ENCODE measurements at regions not wholly inside any gene's neighbourhood (a gene's known extent, or its start where the extent isn't known, plus 50 kb on each side); places are given as distances from the start of the nearest gene placed in this dataset.

GRCh38 chr12:97386133-97386581, 76.4 kb upstream of the RMST start:
- Histone ChIP-seq H3K27me3 (ENCODE audit: control insufficient read depth in 2 of 2, insufficient read depth in 1 of 2, low read length in 1 of 2) (no peaks in the 10 kb centered on the region), H3K4me3 (ENCODE audit: low read length in 2 of 2) (no peak overlapping the region), H3K36me3 (ENCODE audit: control insufficient read depth in 2 of 2, insufficient read depth in 2 of 2, low read length in 1 of 2) (no peaks in the 10 kb centered on the region), H3K4me1 (ENCODE audit: control insufficient read depth in 2 of 2, insufficient read depth in 2 of 2, low read length in 2 of 2) (no peaks in the 10 kb centered on the region), H3K27ac (ENCODE audit: low read depth in 1 of 2, low read length in 1 of 2) (no peak overlapping the region), H3K9me3 (ENCODE audit: control insufficient read depth in 2 of 2, insufficient read depth in 1 of 2, low read length in 1 of 2) (no peaks in the 10 kb centered on the region)
- 95% methylated on average over 5 of the region's 5 CpGs for WGBS
- no peak for DNase-seq (ENCODE audit: low read depth in 6 of 9, low spot score in 9 of 9)

GRCh38 chr12:97387844-97388243, 74.8 kb upstream of the RMST start:
- Histone ChIP-seq H3K4me1 (ENCODE audit: control insufficient read depth in 2 of 2, insufficient read depth in 2 of 2, low read length in 2 of 2) (no peaks in the 10 kb centered on the region), H3K27me3 (ENCODE audit: control insufficient read depth in 2 of 2, insufficient read depth in 1 of 2, low read length in 1 of 2) (no peaks in the 10 kb centered on the region), H3K36me3 (ENCODE audit: control insufficient read depth in 2 of 2, insufficient read depth in 2 of 2, low read length in 1 of 2) (no peaks in the 10 kb centered on the region), H3K27ac (ENCODE audit: low read depth in 1 of 2, low read length in 1 of 2) (no peak overlapping the region), H3K4me3 (ENCODE audit: low read length in 2 of 2) (no peak overlapping the region), H3K9me3 (ENCODE audit: control insufficient read depth in 2 of 2, insufficient read depth in 1 of 2, low read length in 1 of 2) (no peaks in the 10 kb centered on the region)
- 87% methylated on average over 2 of the region's 2 CpGs for WGBS
- DNase-seq (ENCODE audit: low read depth in 6 of 9, low spot score in 9 of 9) = no peak

DNA sequence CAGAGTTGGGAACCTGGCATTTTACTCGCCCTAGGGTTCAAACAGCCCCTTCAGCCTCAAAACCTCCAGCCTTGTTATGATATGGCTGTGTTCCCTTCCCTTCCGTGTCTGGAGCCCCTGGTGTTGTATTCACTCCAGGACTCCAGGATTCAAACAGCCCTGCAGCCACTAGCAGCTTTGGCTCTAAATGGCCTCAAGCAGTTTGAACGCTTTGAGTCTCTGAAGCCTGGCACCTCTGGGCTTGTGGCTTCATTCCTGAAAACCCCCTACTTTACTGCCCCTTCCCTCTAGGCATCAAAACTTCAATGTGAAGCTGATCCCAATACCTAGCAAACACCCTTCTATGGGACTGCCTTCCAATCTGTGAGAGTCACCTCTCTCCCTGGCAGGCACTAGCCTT, 67.9 kb upstream of the RMST start:
- no peak for DNase-seq (ENCODE audit: low read depth in 6 of 9, low spot score in 9 of 9)
- no peak overlapping the region for H3K4me3 ChIP-seq (ENCODE audit: low read length in 2 of 2)
- no peaks in the 10 kb centered on the region for H3K9me3 ChIP-seq (ENCODE audit: control insufficient read depth in 2 of 2, insufficient read depth in 1 of 2, low read length in 1 of 2)
- H3K36me3 ChIP-seq (ENCODE audit: control insufficient read depth in 2 of 2, insufficient read depth in 2 of 2, low read length in 1 of 2) = no peaks in the 10 kb centered on the region
- no peaks in the 10 kb centered on the region for H3K4me1 ChIP-seq (ENCODE audit: control insufficient read depth in 2 of 2, insufficient read depth in 2 of 2, low read length in 2 of 2)
- H3K27ac ChIP-seq (ENCODE audit: low read depth in 1 of 2, low read length in 1 of 2) = no peak overlapping the region
- WGBS = 79% methylated on average over 3 of the region's 3 CpGs
- H3K27me3 ChIP-seq (ENCODE audit: control insufficient read depth in 2 of 2, insufficient read depth in 1 of 2, low read length in 1 of 2) = no peaks in the 10 kb centered on the region

DNA sequence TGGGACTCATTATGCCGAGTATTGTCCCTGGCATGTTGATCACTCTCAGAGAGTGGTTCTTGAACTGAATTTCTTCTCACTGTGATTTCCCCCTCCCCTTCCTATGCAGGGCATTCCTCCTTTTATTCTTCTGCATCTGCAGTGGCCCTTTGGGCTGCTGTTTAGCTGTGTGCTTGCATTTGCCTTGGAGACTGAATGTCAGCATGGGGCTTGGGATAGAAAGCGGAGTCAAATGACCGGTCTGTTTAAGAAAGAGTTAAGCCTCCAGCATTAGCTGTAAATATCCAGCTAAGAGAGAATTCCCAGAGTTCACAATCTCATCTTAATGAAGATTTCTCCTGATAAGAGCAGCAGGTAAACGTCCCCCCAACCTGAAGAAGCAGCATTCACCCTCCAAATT, 65.6 kb upstream of the RMST start:
- H3K36me3 ChIP-seq (ENCODE audit: control insufficient read depth in 2 of 2, insufficient read depth in 2 of 2, low read length in 1 of 2) = no peaks in the 10 kb centered on the region
- H3K4me1 ChIP-seq (ENCODE audit: control insufficient read depth in 2 of 2, insufficient read depth in 2 of 2, low read length in 2 of 2) = no peaks in the 10 kb centered on the region
- H3K9me3 ChIP-seq (ENCODE audit: control insufficient read depth in 2 of 2, insufficient read depth in 1 of 2, low read length in 1 of 2) = no peaks in the 10 kb centered on the region
- DNase-seq (ENCODE audit: low read depth in 6 of 9, low spot score in 9 of 9) = no peak
- no peak overlapping the region for H3K4me3 ChIP-seq (ENCODE audit: low read length in 2 of 2)
- no peaks in the 10 kb centered on the region for H3K27me3 ChIP-seq (ENCODE audit: control insufficient read depth in 2 of 2, insufficient read depth in 1 of 2, low read length in 1 of 2)
- H3K27ac ChIP-seq (ENCODE audit: low read depth in 1 of 2, low read length in 1 of 2) = no peak overlapping the region
- 59% methylated on average over 4 of the region's 4 CpGs for WGBS

- Histone ChIP-seq H3K4me1 (ENCODE audit: control insufficient read depth in 2 of 2, insufficient read depth in 2 of 2, low read length in 2 of 2) (no peaks in the 10 kb centered on the region), H3K9me3 (ENCODE audit: control insufficient read depth in 2 of 2, insufficient read depth in 1 of 2, low read length in 1 of 2) (no peaks in the 10 kb centered on the region), H3K27me3 (ENCODE audit: control insufficient read depth in 2 of 2, insufficient read depth in 1 of 2, low read length in 1 of 2) (no peaks in the 10 kb centered on the region), H3K27ac (ENCODE audit: low read depth in 1 of 2, low read length in 1 of 2) (no peak overlapping the region), H3K4me3 (ENCODE audit: low read length in 2 of 2) (no peak overlapping the region), H3K36me3 (ENCODE audit: control insufficient read depth in 2 of 2, insufficient read depth in 2 of 2, low read length in 1 of 2) (no peaks in the 10 kb centered on the region)
- no peak for DNase-seq (ENCODE audit: low read depth in 6 of 9, low spot score in 9 of 9)
- WGBS = 92% methylated on average over 4 of the region's 4 CpGs
Measured at GRCh38 chr12:97398704-97399103, 63.9 kb upstream of the RMST start.

- H3K36me3 ChIP-seq (ENCODE audit: control insufficient read depth in 2 of 2, insufficient read depth in 2 of 2, low read length in 1 of 2) = no peaks in the 10 kb centered on the region
Measured at GRCh38 chr12:97404093-97404492, 58.5 kb upstream of the RMST start.

DNA sequence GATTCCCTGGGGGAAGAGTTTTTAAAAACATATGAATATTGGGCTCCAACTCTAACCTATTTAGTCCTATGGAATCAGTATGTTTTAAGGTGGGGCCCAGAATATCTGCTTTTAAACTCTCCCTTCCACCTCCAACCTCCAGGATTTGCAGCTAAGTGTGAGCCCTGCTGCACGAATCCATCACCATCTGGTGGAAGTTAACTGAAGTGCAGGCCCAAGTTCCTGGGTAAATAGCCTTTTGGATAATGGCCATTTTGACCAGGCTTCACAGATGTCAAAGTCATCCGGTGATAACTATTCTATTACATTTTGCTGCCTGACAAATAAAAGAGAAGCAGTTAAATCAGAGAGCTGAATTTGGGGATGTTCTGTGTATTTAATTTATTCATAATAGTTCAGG, 58.1 kb upstream of the RMST start:
- 20% methylated on average over 2 of the region's 2 CpGs for WGBS
- DNase-seq (ENCODE audit: low read depth in 6 of 9, low spot score in 9 of 9) = no peak
- no peak overlapping the region for H3K4me3 ChIP-seq (ENCODE audit: low read length in 2 of 2)
- no peak overlapping the region for H3K27ac ChIP-seq (ENCODE audit: low read depth in 1 of 2, low read length in 1 of 2)
- no peaks in the 10 kb centered on the region for H3K36me3 ChIP-seq (ENCODE audit: control insufficient read depth in 2 of 2, insufficient read depth in 2 of 2, low read length in 1 of 2)
- H3K4me1 ChIP-seq (ENCODE audit: control insufficient read depth in 2 of 2, insufficient read depth in 2 of 2, low read length in 2 of 2) = no peaks in the 10 kb centered on the region
- no peaks in the 10 kb centered on the region for H3K27me3 ChIP-seq (ENCODE audit: control insufficient read depth in 2 of 2, insufficient read depth in 1 of 2, low read length in 1 of 2)
- H3K9me3 ChIP-seq (ENCODE audit: control insufficient read depth in 2 of 2, insufficient read depth in 1 of 2, low read length in 1 of 2) = no peaks in the 10 kb centered on the region

More at GRCh38 chr12:97404093-97404492, 58.5 kb upstream of the RMST start:
- no peak overlapping the region for H3K4me3 ChIP-seq (ENCODE audit: low read length in 2 of 2)
- no peak for DNase-seq (ENCODE audit: low read depth in 6 of 9, low spot score in 9 of 9)
- WGBS = 7% methylated on average over 1 of the region's 1 CpG
- H3K27me3 ChIP-seq (ENCODE audit: control insufficient read depth in 2 of 2, insufficient read depth in 1 of 2, low read length in 1 of 2) = no peaks in the 10 kb centered on the region
- no peak overlapping the region for H3K27ac ChIP-seq (ENCODE audit: low read depth in 1 of 2, low read length in 1 of 2)
- no peaks in the 10 kb centered on the region for H3K9me3 ChIP-seq (ENCODE audit: control insufficient read depth in 2 of 2, insufficient read depth in 1 of 2, low read length in 1 of 2)
- no peaks in the 10 kb centered on the region for H3K4me1 ChIP-seq (ENCODE audit: control insufficient read depth in 2 of 2, insufficient read depth in 2 of 2, low read length in 2 of 2)

DNA sequence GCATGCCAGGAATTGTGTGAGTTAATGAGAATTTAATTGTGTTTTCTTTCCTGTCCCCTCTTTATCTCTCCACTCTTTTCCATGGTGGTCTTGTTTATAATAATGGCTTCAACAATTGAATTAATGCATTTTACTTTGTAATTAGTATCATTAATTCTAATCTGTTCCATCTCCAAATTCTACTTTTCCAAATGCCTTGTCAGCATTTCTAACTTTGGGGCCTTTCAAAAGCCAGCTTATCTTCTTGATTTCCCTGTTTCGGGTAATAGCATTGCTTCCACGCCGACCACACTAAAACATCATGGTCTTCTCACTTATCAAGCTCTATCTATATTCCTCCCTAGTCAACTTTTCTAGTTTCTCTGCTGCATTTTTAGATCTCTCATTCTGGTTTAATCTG, 54.2 kb upstream of the RMST start:
- H3K27ac ChIP-seq (ENCODE audit: low read depth in 1 of 2, low read length in 1 of 2) = no peak overlapping the region
- H3K27me3 ChIP-seq (ENCODE audit: control insufficient read depth in 2 of 2, insufficient read depth in 1 of 2, low read length in 1 of 2) = no peaks in the 10 kb centered on the region
- no peaks in the 10 kb centered on the region for H3K4me1 ChIP-seq (ENCODE audit: control insufficient read depth in 2 of 2, insufficient read depth in 2 of 2, low read length in 2 of 2)
- 70% methylated on average over 3 of the region's 3 CpGs for WGBS
- no peaks in the 10 kb centered on the region for H3K36me3 ChIP-seq (ENCODE audit: control insufficient read depth in 2 of 2, insufficient read depth in 2 of 2, low read length in 1 of 2)
- no peak for DNase-seq (ENCODE audit: low read depth in 6 of 9, low spot score in 9 of 9)
- H3K4me3 ChIP-seq (ENCODE audit: low read length in 2 of 2) = no peak overlapping the region
- H3K9me3 ChIP-seq (ENCODE audit: control insufficient read depth in 2 of 2, insufficient read depth in 1 of 2, low read length in 1 of 2) = no peaks in the 10 kb centered on the region

DNA sequence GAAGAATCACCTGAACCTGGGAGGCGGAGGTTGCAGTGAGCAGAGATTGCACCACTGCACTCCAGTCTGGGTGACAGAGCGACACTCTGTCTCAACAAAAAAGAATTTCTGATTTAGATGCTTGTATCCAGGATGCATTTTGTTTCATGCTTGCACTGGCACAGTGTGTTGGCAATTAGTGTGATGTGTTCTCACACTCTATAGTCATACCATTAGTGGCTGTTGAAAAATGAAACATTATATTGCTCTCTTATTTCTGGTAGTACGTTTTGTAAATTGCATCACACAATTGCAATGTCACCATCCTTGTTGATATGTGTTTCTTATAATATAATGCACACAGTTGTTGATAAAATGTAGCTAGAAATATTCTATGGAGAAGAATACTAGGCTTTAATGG, 51.3 kb upstream of the RMST start:
- no peak overlapping the region for H3K27ac ChIP-seq (ENCODE audit: low read depth in 1 of 2, low read length in 1 of 2)
- no peak overlapping the region for H3K4me3 ChIP-seq (ENCODE audit: low read length in 2 of 2)
- no peaks in the 10 kb centered on the region for H3K27me3 ChIP-seq (ENCODE audit: control insufficient read depth in 2 of 2, insufficient read depth in 1 of 2, low read length in 1 of 2)
- H3K9me3 ChIP-seq (ENCODE audit: control insufficient read depth in 2 of 2, insufficient read depth in 1 of 2, low read length in 1 of 2) = no peaks in the 10 kb centered on the region
- WGBS = 87% methylated on average over 3 of the region's 3 CpGs
- no peaks in the 10 kb centered on the region for H3K4me1 ChIP-seq (ENCODE audit: control insufficient read depth in 2 of 2, insufficient read depth in 2 of 2, low read length in 2 of 2)
- no peaks in the 10 kb centered on the region for H3K36me3 ChIP-seq (ENCODE audit: control insufficient read depth in 2 of 2, insufficient read depth in 2 of 2, low read length in 1 of 2)
- DNase-seq (ENCODE audit: low read depth in 6 of 9, low spot score in 9 of 9) = no peak
